Body of pancreas (tissue), 4 donors: ENCODE measurements at regions not wholly inside any gene's neighbourhood (a gene's known extent, or its start where the extent isn't known, plus 50 kb on each side); places are given as distances from the start of the nearest gene placed in this dataset.

Experiments
- CTCF ChIP-seq, 7 experiments: fragments of 450-650 bp in 4 of 7; fragments of 200-600 bp in 3 of 7; sonication (generic) in 3 of 7; IDR thresholded peaks; one replicate each; pipeline ENCODE4 v1.5.1; 2016 to 2019; ENCODE audit warnings: antibody characterized with exemption in 7 of 7
- POLR2A ChIP-seq, 3 donors: fragments of 450-650 bp; IDR thresholded peaks; one replicate each; pipeline ENCODE4 v1.6.1; 2016; ENCODE audit warnings: antibody characterized with exemption in 3 of 3, mild to moderate bottlenecking in 2 of 3

GRCh38 chr17:63250830-63251229 lies 195.3 kb downstream of the CYB561 start:
- TF ChIP-seq POLR2A (IDR thresholded peaks at IDR 0.05) (no peak), CTCF (IDR thresholded peaks at IDR 0.05) (no peak)
